ENCODE measurements at regions not wholly inside any gene's neighbourhood (a gene's known extent, or its start where the extent isn't known, plus 50 kb on each side); places are given as distances from the start of the nearest gene placed in this dataset.
"Not testable (repeated sequence)": the region's sequence is repeated elsewhere in the genome, so short reads cannot be mapped to it uniquely, and the experiment has no call there.

DNA sequence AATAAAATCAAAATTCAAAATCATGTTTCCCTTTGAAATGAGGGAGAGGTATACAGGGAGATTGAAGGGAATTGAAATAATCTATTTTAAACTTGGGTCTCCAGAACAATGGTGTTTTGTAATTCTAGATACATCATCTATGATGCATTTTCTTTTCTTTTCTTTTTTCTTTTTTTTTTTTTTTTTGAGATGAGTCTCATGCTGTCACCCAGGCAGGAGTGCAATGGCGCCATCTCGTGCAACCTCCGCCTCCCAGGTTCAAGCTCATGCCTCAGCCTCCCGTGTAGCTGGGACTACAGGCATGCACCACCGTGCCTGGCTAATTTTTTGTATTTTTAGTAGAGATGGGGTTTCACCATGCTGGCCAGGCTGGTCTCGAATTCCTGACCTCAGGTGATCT is 205.1 kb downstream of the LPIN1 start:
- not testable (repeated sequence) for H2AFZ ChIP-seq (ENCODE audit: low read depth, low read length); H3K9me3 ChIP-seq (ENCODE audit: insufficient read depth, low read length); H3K79me2 ChIP-seq (ENCODE audit: low read length); H3K4me3 ChIP-seq (ENCODE audit: low read length); H3K27ac ChIP-seq (ENCODE audit: low read length); H3K4me1 ChIP-seq (ENCODE audit: low read length); H3K36me3 ChIP-seq (replicated peaks; ENCODE audit: low read depth, low read length); H3K4me2 ChIP-seq (ENCODE audit: low read length); H4K20me1 ChIP-seq (ENCODE audit: insufficient read depth, low read length); H3K9ac ChIP-seq (ENCODE audit: low read length)
- TF ChIP-seq, protein P1, sequence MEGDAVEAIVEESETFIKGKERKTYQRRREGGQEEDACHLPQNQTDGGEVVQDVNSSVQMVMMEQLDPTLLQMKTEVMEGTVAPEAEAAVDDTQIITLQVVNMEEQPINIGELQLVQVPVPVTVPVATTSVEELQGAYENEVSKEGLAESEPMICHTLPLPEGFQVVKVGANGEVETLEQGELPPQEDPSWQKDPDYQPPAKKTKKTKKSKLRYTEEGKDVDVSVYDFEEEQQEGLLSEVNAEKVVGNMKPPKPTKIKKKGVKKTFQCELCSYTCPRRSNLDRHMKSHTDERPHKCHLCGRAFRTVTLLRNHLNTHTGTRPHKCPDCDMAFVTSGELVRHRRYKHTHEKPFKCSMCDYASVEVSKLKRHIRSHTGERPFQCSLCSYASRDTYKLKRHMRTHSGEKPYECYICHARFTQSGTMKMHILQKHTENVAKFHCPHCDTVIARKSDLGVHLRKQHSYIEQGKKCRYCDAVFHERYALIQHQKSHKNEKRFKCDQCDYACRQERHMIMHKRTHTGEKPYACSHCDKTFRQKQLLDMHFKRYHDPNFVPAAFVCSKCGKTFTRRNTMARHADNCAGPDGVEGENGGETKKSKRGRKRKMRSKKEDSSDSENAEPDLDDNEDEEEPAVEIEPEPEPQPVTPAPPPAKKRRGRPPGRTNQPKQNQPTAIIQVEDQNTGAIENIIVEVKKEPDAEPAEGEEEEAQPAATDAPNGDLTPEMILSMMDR (IDR thresholded peaks at IDR 0.05; ENCODE audit: low read depth, low read length), result peak; percentile 19; the same call in 1 of the 2 replicates
- peaks cover 41% of the 10 kb centered on the region for H3K27me3 ChIP-seq (ENCODE audit: low read depth, low read length)

DNA sequence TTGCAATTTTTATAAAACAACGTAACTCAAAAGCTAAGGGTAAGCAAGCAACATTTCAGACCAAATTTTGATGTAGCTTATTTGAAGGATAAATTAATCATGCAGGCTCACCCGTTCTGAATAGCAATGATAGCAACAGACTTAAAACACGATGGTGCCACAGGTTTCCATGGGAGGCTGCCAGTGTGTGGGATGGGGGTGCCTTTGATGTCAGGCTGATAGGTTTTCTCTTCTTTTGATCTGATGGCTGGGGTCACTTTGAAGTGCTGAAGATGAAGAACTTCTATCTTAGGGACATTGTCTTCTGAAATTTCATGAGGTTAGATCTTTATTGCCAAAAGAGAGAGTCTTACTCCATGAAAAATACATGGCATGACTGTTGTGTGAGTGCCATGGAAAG is 206.8 kb downstream of the LPIN1 start:
- H3K27ac ChIP-seq (ENCODE audit: low read length), result no peak overlapping the region
- peaks cover 51% of the 10 kb centered on the region for H3K27me3 ChIP-seq (ENCODE audit: low read depth, low read length)
- TF ChIP-seq EZH2phosphoT487 (IDR thresholded peaks at IDR 0.05; ENCODE audit: low read depth), result no peak
- TF ChIP-seq, protein P1 (IDR thresholded peaks at IDR 0.05; ENCODE audit: low read depth, low read length), result no peak
- no peak overlapping the region for H2AFZ ChIP-seq (ENCODE audit: low read depth, low read length)
- H3K36me3 ChIP-seq (replicated peaks; ENCODE audit: low read depth, low read length), result no peaks in the 10 kb centered on the region
- H3K4me3 ChIP-seq (ENCODE audit: low read length), result no peak overlapping the region
- no peak overlapping the region for H3K4me2 ChIP-seq (ENCODE audit: low read length)
- H3K9ac ChIP-seq (ENCODE audit: low read length), result no peak overlapping the region
- no peaks in the 10 kb centered on the region for H3K9me3 ChIP-seq (ENCODE audit: insufficient read depth, low read length)
- H3K4me1 ChIP-seq (ENCODE audit: low read length), result no peaks in the 10 kb centered on the region
- H4K20me1 ChIP-seq (ENCODE audit: insufficient read depth, low read length), result no peaks in the 10 kb centered on the region
- no peaks in the 10 kb centered on the region for H3K79me2 ChIP-seq (ENCODE audit: low read length)

DNA sequence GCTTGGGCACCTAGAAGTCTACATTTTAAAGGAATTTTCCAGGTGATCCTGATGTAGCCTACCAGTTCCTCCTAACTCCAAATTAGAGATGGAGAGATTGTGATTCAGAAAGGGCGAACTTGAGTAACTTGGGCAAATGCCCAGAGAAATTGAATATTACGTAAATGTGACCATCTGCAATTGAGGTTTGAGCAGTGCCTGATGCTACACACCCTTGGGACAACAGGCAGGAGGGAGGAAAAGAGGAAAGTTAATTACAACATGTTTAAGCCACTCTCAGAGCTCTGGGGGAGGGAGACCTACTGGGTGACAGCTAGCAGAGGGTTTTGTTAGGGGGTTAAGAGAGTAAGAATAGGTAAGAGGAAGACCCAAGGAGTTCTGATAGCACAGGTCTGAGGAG is 208.9 kb downstream of the LPIN1 start:
- no peak overlapping the region for H2AFZ ChIP-seq (ENCODE audit: low read depth, low read length)
- no peak overlapping the region for H3K27ac ChIP-seq (ENCODE audit: low read length)
- no peak for TF ChIP-seq EZH2phosphoT487 (IDR thresholded peaks at IDR 0.05; ENCODE audit: low read depth)
- TF ChIP-seq, protein P1 (IDR thresholded peaks at IDR 0.05; ENCODE audit: low read depth, low read length), result no peak

DNA sequence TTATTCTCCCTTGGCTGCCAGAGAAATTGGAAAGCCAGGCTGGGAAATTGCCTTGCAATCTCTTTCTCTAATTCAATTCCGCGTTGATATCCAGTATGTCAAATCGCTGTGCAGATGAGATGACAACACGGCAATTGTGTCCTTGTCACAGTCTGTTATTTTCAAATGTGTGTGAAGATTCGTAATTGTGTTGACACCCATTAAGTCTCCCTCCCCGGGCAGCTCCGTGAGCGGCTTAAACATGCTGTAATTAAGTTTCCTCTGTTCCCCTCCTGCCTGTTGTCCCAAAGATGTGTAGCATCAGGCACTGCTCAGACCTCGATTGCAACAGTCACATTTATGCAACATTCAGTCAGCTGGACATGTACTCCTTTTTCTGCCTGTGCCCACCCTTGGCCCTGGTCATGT is 209.5 kb downstream of the LPIN1 start:
- Histone ChIP-seq H2AFZ (ENCODE audit: low read depth, low read length) (no peak overlapping the region), H3K9me3 (ENCODE audit: insufficient read depth, low read length) (no peaks in the 10 kb centered on the region), H3K79me2 (ENCODE audit: low read length) (no peaks in the 10 kb centered on the region), H3K4me2 (ENCODE audit: low read length) (no peak overlapping the region), H3K9ac (ENCODE audit: low read length) (no peak overlapping the region), H3K36me3 (replicated peaks; ENCODE audit: low read depth, low read length) (no peaks in the 10 kb centered on the region), H3K4me1 (ENCODE audit: low read length) (no peaks in the 10 kb centered on the region), H3K27me3 (ENCODE audit: low read depth, low read length) (peaks cover 45% of the 10 kb centered on the region), H4K20me1 (ENCODE audit: insufficient read depth, low read length) (no peaks in the 10 kb centered on the region), H3K4me3 (ENCODE audit: low read length) (no peak overlapping the region), H3K27ac (ENCODE audit: low read length) (no peak overlapping the region)
- no peak for TF ChIP-seq EZH2phosphoT487 (IDR thresholded peaks at IDR 0.05; ENCODE audit: low read depth)
- TF ChIP-seq, protein P1 (IDR thresholded peaks at IDR 0.05; ENCODE audit: low read depth, low read length), result no peak

More for the DNA sequence above, 208.9 kb downstream of the LPIN1 start:
- no peak overlapping the region for H3K4me2 ChIP-seq (ENCODE audit: low read length)
- no peaks in the 10 kb centered on the region for H3K36me3 ChIP-seq (replicated peaks; ENCODE audit: low read depth, low read length)
- no peaks in the 10 kb centered on the region for H3K79me2 ChIP-seq (ENCODE audit: low read length)
- H3K27me3 ChIP-seq (ENCODE audit: low read depth, low read length), result peaks cover 46% of the 10 kb centered on the region
- H3K9ac ChIP-seq (ENCODE audit: low read length), result no peak overlapping the region
- H3K4me3 ChIP-seq (ENCODE audit: low read length), result no peak overlapping the region
- no peaks in the 10 kb centered on the region for H3K9me3 ChIP-seq (ENCODE audit: insufficient read depth, low read length)
- H4K20me1 ChIP-seq (ENCODE audit: insufficient read depth, low read length), result no peaks in the 10 kb centered on the region
- no peaks in the 10 kb centered on the region for H3K4me1 ChIP-seq (ENCODE audit: low read length)
